ENCODE measurements at regions not wholly inside any gene's neighbourhood (a gene's known extent, or its start where the extent isn't known, plus 50 kb on each side); places are given as distances from the start of the nearest gene placed in this dataset.

DNA sequence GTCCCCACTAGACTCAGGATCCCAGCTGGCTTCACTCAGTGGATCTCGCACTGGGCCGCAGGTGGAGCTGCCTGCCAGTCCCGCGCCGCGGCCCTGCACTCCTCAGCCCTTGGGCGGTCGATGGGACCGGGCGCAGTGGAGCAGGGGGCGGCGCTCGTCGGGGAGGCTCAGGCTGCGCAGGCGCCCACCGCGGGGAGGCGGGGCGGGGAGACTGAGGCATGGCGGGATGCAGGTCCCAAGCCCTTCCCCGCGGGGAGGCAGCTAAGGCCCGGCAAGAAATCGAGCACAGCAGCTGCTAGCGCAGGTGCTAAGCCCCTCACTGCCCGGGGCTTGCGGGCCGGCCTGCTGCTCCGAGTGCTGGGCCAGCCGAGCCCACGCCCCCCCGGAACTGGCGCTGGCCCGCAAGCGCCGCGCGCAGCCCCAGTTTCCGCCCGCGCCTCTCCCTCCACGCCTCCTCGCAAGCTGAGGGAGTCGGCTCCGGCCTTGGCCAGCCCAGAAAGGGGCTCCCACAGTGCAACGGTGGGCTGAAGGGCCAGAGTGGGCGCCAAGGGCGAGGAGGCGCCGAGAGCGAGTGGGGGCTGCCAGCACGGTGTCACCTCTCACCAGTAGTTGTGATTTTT lies 1038.0 kb downstream of the PCDH19 start:
- TF ChIP-seq ZNF350 (tag by site-specific recombination; IDR thresholded peaks at IDR 0.05) (no peak), WT1 (tag by site-specific recombination; IDR thresholded peaks at IDR 0.05) (no peak), ZBTB8A (tag by site-specific recombination; IDR thresholded peaks at IDR 0.05) (no peak)
- TF ChIP-seq, protein P1, sequence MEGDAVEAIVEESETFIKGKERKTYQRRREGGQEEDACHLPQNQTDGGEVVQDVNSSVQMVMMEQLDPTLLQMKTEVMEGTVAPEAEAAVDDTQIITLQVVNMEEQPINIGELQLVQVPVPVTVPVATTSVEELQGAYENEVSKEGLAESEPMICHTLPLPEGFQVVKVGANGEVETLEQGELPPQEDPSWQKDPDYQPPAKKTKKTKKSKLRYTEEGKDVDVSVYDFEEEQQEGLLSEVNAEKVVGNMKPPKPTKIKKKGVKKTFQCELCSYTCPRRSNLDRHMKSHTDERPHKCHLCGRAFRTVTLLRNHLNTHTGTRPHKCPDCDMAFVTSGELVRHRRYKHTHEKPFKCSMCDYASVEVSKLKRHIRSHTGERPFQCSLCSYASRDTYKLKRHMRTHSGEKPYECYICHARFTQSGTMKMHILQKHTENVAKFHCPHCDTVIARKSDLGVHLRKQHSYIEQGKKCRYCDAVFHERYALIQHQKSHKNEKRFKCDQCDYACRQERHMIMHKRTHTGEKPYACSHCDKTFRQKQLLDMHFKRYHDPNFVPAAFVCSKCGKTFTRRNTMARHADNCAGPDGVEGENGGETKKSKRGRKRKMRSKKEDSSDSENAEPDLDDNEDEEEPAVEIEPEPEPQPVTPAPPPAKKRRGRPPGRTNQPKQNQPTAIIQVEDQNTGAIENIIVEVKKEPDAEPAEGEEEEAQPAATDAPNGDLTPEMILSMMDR (tag by site-specific recombination; IDR thresholded peaks at IDR 0.05): no peak
- TF ChIP-seq, protein P2, sequence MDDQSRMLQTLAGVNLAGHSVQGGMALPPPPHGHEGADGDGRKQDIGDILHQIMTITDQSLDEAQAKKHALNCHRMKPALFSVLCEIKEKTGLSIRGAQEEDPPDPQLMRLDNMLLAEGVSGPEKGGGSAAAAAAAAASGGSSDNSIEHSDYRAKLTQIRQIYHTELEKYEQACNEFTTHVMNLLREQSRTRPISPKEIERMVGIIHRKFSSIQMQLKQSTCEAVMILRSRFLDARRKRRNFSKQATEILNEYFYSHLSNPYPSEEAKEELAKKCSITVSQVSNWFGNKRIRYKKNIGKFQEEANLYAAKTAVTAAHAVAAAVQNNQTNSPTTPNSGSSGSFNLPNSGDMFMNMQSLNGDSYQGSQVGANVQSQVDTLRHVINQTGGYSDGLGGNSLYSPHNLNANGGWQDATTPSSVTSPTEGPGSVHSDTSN (CRISPR knock-in tag; IDR thresholded peaks at IDR 0.05): no peak

All from HEK293 (cell line).